GM23338 (cell line): ENCODE measurements at regions not wholly inside any gene's neighbourhood (a gene's known extent, or its start where the extent isn't known, plus 50 kb on each side); places are given as distances from the start of the nearest gene placed in this dataset.

ENCODE experiments used
- CREB1 ChIP-seq: fragments of 250-450 bp; sonication (Bioruptor Pico); IDR thresholded peaks from 2 replicates; pipeline ENCODE4 v1.5.0; 2020; ENCODE audit warnings: low read depth, mild to moderate bottlenecking, moderate library complexity
- EZH2 ChIP-seq: fragments of 200-600 bp; sonication (generic); IDR thresholded peaks from one replicate; pipeline ENCODE4 v1.8.0; 2017; ENCODE audit warnings: antibody characterized with exemption, mild to moderate bottlenecking, low read depth; ENCODE audit not compliant: unreplicated experiment
- NANOG ChIP-seq: IDR thresholded peaks from 2 replicates; pipeline ENCODE4 v1.6.1; 2016; ENCODE audit warnings: antibody characterized with exemption, borderline replicate concordance
- POLR2AphosphoS5 ChIP-seq: IDR thresholded peaks from 2 replicates; pipeline ENCODE4 v1.6.1; 2016; ENCODE audit warnings: antibody characterized with exemption, low read depth
- REST ChIP-seq: IDR thresholded peaks from one replicate; pipeline ENCODE4 v1.6.1; 2018; ENCODE audit warnings: antibody characterized with exemption; ENCODE audit not compliant: unreplicated experiment
- TF ChIP-seq, protein P1 (sequence below), 2 experiments: fragments of 200-600 bp in 1 of 2; sonication (generic) in 1 of 2; conservative IDR thresholded peaks; 2 replicates each; pipeline versions ENCODE4 v1.5.1 to v1.6.1; 2016 to 2017; ENCODE audit warnings: antibody characterized with exemption in 2 of 2, low read depth in 2 of 2, mild to moderate bottlenecking in 2 of 2, moderate library complexity in 1 of 2

DNA sequence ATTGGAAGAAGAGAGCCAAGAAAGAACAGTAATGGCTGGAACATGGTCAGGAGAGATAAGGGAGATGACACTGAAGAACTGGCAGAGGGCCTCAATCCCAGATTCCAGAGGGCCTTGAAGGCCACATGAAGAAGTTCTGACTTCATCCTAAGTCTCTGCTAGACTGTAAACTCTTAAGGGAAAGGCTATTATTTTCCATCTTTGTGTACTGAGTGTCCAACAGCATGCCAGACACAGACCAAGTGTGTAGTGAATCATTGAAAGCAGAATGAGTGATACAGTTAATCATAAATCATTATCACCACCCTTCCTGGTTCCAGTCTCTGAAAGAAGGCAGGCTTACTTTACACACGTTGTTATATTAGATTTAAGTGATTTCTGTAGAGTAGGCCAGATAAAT lies 185.3 kb upstream of the C11orf87 start:
- TF ChIP-seq, protein P1, sequence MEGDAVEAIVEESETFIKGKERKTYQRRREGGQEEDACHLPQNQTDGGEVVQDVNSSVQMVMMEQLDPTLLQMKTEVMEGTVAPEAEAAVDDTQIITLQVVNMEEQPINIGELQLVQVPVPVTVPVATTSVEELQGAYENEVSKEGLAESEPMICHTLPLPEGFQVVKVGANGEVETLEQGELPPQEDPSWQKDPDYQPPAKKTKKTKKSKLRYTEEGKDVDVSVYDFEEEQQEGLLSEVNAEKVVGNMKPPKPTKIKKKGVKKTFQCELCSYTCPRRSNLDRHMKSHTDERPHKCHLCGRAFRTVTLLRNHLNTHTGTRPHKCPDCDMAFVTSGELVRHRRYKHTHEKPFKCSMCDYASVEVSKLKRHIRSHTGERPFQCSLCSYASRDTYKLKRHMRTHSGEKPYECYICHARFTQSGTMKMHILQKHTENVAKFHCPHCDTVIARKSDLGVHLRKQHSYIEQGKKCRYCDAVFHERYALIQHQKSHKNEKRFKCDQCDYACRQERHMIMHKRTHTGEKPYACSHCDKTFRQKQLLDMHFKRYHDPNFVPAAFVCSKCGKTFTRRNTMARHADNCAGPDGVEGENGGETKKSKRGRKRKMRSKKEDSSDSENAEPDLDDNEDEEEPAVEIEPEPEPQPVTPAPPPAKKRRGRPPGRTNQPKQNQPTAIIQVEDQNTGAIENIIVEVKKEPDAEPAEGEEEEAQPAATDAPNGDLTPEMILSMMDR (conservative IDR thresholded peaks at IDR 0.05; ENCODE audit: low read depth in 2 of 2): no peak
- TF ChIP-seq REST (no peak), POLR2AphosphoS5 (no peak), EZH2 (no peak), CREB1 (CRISPR knock-in tag) (no peak), NANOG (no peak)
